Natural killer cell (primary cell): ENCODE measurements at regions not wholly inside any gene's neighbourhood (a gene's known extent, or its start where the extent isn't known, plus 50 kb on each side); places are given as distances from the start of the nearest gene placed in this dataset.
"Not testable (repeated sequence)": the region's sequence is repeated elsewhere in the genome, so short reads cannot be mapped to it uniquely, and the experiment has no call there.

Experiments used
- ATAC-seq, 3 donors: fragments of 150-1000 bp in 2 of 3; fragments of 200-7000 bp in 1 of 3; cut with Tn5 transposase; 1 replicate in 1 of 3; 2 replicates in 2 of 3; pipeline ENCODE4 v1.10.0; 2021; ENCODE audit warnings: mild to moderate bottlenecking in 2 of 3, moderate library complexity in 2 of 3
- DNase-seq, 2 donors: peaks; one replicate each; pipeline versions ENCODE4 v3.0.0 to v3.0.0-alpha.2; 2013 to 2021; ENCODE audit warnings: mixed read lengths in 1 of 2
- H3K27ac ChIP-seq: one replicate; pipeline ENCODE4 v1.5.1; 2013; ENCODE audit warnings: mild to moderate bottlenecking, low read length
- H3K27me3 ChIP-seq: one replicate; pipeline ENCODE4 v1.6.1; 2013; ENCODE audit warnings: low read length; ENCODE audit not compliant: control insufficient read depth, insufficient read depth
- H3K36me3 ChIP-seq: one replicate; pipeline ENCODE4 v1.6.1; 2013; ENCODE audit warnings: low read length; ENCODE audit not compliant: control insufficient read depth, insufficient read depth
- H3K4me1 ChIP-seq: one replicate; pipeline ENCODE4 v1.6.1; 2013; ENCODE audit warnings: low read length; ENCODE audit not compliant: control insufficient read depth, insufficient read depth
- H3K4me3 ChIP-seq: one replicate; pipeline ENCODE4 v1.5.1; 2013; ENCODE audit warnings: low read length
- H3K9me3 ChIP-seq: one replicate; pipeline ENCODE4 v1.6.1; 2013; ENCODE audit warnings: low read length; ENCODE audit not compliant: control insufficient read depth, insufficient read depth
- H3K27ac Mint-ChIP-seq, 2 donors: one replicate each; pipeline ENCODE4 v1.8.0; 2022; ENCODE audit warnings: mild to moderate bottlenecking in 2 of 2, mixed read lengths in 2 of 2, moderate library complexity in 1 of 2
- H3K27me3 Mint-ChIP-seq, 2 donors: one replicate each; pipeline ENCODE4 v1.8.0; 2022; ENCODE audit warnings: low read depth in 2 of 2, mixed read lengths in 2 of 2
- H3K36me3 Mint-ChIP-seq: one replicate; pipeline ENCODE4 v1.8.0; 2022; ENCODE audit warnings: mixed read lengths
- H3K4me1 Mint-ChIP-seq, 2 donors: one replicate each; pipeline ENCODE4 v1.8.0; 2022; ENCODE audit warnings: mixed read lengths in 2 of 2
- H3K4me3 Mint-ChIP-seq: one replicate; pipeline ENCODE4 v1.8.0; 2022; ENCODE audit warnings: mild to moderate bottlenecking, moderate library complexity, mixed read lengths
- H3K9me3 Mint-ChIP-seq, 2 donors: one replicate each; pipeline ENCODE4 v1.8.0; 2022; ENCODE audit warnings: mixed read lengths in 2 of 2
- WGBS: methylation state at CpG from one replicate; pipeline ENCODE4 v1.1.7; 2013; ENCODE audit warnings: missing lambda C conversion rate; ENCODE audit not compliant: insufficient coverage; 5-methylcytosine and 5-hydroxymethylcytosine counted together
- intact Hi-C: fragments of 100-400 bp; cut with micrococcal nuclease; formaldehyde crosslinking; loops from one replicate; pipeline ENCODE4 v1.14.2; 2022
- TF ChIP-seq, protein P1 (sequence below): fragments of 200-600 bp; IDR thresholded peaks from one replicate; pipeline ENCODE4 v1.8.0; 2022; ENCODE audit warnings: antibody characterized with exemption

- intact Hi-C loops: no loop called here
- Mint-ChIP-seq H3K36me3 (no peaks in the 10 kb centered on the region), H3K9me3 (no peaks in the 10 kb centered on the region), H3K4me3 (no peak overlapping the region), H3K27me3 (no peaks in the 10 kb centered on the region), H3K4me1 (peaks cover 0 to 17% of the 10 kb centered on the region in 2 donors), H3K27ac (no peak overlapping the region)
- 88% methylated on average over 14 of the region's 16 CpGs for WGBS
- Histone ChIP-seq H3K4me3 (no peak overlapping the region), H3K4me1 (peaks cover 5% of the 10 kb centered on the region), H3K36me3 (no peaks in the 10 kb centered on the region), H3K9me3 (no peaks in the 10 kb centered on the region), H3K27ac (no peak overlapping the region), H3K27me3 (no peaks in the 10 kb centered on the region)
- ATAC-seq (no peak), DNase-seq (no peak)
- TF ChIP-seq, protein P1, sequence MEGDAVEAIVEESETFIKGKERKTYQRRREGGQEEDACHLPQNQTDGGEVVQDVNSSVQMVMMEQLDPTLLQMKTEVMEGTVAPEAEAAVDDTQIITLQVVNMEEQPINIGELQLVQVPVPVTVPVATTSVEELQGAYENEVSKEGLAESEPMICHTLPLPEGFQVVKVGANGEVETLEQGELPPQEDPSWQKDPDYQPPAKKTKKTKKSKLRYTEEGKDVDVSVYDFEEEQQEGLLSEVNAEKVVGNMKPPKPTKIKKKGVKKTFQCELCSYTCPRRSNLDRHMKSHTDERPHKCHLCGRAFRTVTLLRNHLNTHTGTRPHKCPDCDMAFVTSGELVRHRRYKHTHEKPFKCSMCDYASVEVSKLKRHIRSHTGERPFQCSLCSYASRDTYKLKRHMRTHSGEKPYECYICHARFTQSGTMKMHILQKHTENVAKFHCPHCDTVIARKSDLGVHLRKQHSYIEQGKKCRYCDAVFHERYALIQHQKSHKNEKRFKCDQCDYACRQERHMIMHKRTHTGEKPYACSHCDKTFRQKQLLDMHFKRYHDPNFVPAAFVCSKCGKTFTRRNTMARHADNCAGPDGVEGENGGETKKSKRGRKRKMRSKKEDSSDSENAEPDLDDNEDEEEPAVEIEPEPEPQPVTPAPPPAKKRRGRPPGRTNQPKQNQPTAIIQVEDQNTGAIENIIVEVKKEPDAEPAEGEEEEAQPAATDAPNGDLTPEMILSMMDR: no peak
Measured at GRCh38 chr2:43068631-43069517, 157.5 kb downstream of the ZFP36L2 start.

- H3K36me3 Mint-ChIP-seq: no peaks in the 10 kb centered on the region
- no peak overlapping the region for H3K4me3 ChIP-seq
- H3K9me3 ChIP-seq: no peaks in the 10 kb centered on the region
- H3K27ac Mint-ChIP-seq: no peak overlapping the region
- intact Hi-C loops: no loop called here
- H3K4me1 ChIP-seq: peaks cover 5% of the 10 kb centered on the region
- H3K4me3 Mint-ChIP-seq: no peak overlapping the region
- peaks cover 0 to 17% of the 10 kb centered on the region in 2 donors for H3K4me1 Mint-ChIP-seq
- H3K36me3 ChIP-seq: no peaks in the 10 kb centered on the region
- TF ChIP-seq, protein P1: no peak
- DNase-seq (no peak), ATAC-seq (no peak)
- no peaks in the 10 kb centered on the region for H3K27me3 ChIP-seq
- H3K27ac ChIP-seq: no peak overlapping the region
- no peaks in the 10 kb centered on the region for H3K9me3 Mint-ChIP-seq
- 95% methylated on average over 51 of the region's 51 CpGs for WGBS
- no peaks in the 10 kb centered on the region for H3K27me3 Mint-ChIP-seq
Measured at GRCh38 chr2:43068041-43068533, 158.3 kb downstream of the ZFP36L2 start.

- ATAC-seq: no peak
- no peak for DNase-seq
- no peaks in the 10 kb centered on the region for H3K9me3 Mint-ChIP-seq
- H3K4me1 ChIP-seq: peaks cover 5% of the 10 kb centered on the region
- H3K36me3 ChIP-seq: no peaks in the 10 kb centered on the region
- WGBS: 88% methylated on average over 14 of the region's 14 CpGs
- H3K36me3 Mint-ChIP-seq: no peaks in the 10 kb centered on the region
- TF ChIP-seq, protein P1: no peak
- no peak overlapping the region for H3K27ac Mint-ChIP-seq
- no peak overlapping the region for H3K4me3 ChIP-seq
- no peak overlapping the region for H3K27ac ChIP-seq
- no peak overlapping the region for H3K4me3 Mint-ChIP-seq
- H3K27me3 Mint-ChIP-seq: no peaks in the 10 kb centered on the region
- H3K27me3 ChIP-seq: no peaks in the 10 kb centered on the region
- peaks cover 0 to 17% of the 10 kb centered on the region in 2 donors for H3K4me1 Mint-ChIP-seq
- intact Hi-C loops: no loop called here
- H3K9me3 ChIP-seq: no peaks in the 10 kb centered on the region
Measured at GRCh38 chr2:43067254-43068040, 159.0 kb downstream of the ZFP36L2 start.

DNA sequence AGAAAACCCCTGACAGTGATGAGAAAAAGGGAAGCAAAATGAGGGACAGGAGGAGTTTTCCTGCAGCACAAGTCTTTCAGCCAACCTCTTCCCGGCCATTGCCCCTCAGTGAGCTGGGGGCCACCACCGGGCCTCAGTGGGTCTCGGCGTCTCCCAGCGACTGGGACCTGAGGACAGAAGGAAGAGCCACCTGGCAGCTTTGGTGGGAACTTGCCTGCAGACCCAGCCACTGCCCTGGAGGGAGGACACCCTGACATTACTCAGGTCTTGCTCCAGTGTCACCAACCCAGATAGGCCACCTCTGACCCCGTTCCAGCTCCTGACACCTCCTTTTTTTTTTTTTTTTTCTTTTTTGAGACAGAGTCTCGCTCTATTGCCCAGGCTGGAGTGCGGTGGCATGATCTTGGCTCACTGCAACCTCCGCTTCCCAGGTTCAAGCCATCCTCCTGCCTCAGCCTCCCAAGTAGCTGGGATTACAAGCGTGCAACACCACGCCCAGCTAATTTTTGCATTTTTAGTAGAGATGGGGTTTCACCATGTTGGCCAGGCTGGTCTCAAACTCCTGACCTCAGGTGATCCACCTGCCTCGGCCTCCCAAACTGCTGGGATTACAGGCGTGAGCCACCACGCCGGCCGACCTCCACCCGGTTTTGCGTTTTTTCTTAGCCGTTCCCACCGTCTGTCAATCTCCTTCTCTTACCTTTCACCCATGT, 159.7 kb downstream of the ZFP36L2 start:
- H3K9me3 ChIP-seq, DNase-seq, H3K4me1 ChIP-seq, H3K9me3 Mint-ChIP-seq, ATAC-seq, H3K4me3 Mint-ChIP-seq, H3K27me3 Mint-ChIP-seq, H3K27me3 ChIP-seq, intact Hi-C loops, H3K4me3 ChIP-seq, H3K27ac ChIP-seq, H3K36me3 ChIP-seq, H3K36me3 Mint-ChIP-seq, H3K27ac Mint-ChIP-seq: not testable (repeated sequence)
- 90% methylated on average over 19 of the region's 20 CpGs for WGBS
- H3K4me1 Mint-ChIP-seq: peaks cover 0 to 17% of the 10 kb centered on the region in 2 donors
